Left hindlimb (tissue), 1 donor: ENCODE measurements at regions not wholly inside any gene's neighbourhood (a gene's known extent, or its start where the extent isn't known, plus 50 kb on each side); places are given as distances from the start of the nearest gene placed in this dataset.

ENCODE experiments used
- DNase-seq: peaks from one replicate; pipeline ENCODE4 v3.0.0-alpha.2; 2018

GRCh38 chr17:71461498-71462169 lies 659.2 kb upstream of the SOX9 start:
- DNase-seq = no peak

DNA sequence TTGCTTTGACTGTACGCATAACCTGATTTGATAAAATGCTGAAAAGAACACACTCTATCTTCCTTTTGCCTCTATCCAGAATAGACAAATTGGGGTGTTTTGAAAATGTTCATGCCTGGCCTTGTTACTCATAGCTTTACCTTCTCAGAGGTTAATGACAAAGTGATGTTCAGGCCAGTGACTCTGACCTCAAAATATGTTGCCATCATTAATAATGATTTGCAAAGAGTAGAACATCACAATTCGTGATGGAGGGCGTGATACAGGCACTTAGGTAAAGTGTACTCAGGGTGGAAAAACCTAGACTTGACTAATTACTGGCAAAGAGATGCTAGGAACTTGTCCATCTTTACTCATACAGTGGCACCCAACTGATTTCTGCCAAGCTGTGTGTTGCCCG lies 656.6 kb upstream of the SOX9 start:
- DNase-seq = no peak

DNA sequence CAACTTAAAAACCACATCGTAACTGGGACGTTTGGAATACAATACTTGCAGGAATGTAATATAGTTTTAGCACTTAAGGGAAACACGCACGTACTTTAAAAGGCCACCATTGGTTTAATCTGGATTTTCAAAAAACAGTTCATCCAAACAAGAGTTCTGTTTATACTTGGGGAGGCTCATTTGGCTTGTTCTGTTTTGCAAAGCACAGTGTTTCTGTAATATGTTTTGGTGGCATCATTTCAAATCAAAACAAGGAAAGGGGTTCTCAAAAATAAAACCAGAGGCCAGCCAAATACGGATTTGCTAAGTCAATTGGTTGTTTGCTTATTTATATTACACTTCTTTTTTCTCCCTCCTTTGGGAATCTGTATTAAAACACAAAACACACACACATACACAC lies 656.1 kb upstream of the SOX9 start:
- DNase-seq = no peak

- no peak for DNase-seq
These were observed 653.1 kb upstream of the SOX9 start for GRCh38 chr17:71467719-71468118.

DNA sequence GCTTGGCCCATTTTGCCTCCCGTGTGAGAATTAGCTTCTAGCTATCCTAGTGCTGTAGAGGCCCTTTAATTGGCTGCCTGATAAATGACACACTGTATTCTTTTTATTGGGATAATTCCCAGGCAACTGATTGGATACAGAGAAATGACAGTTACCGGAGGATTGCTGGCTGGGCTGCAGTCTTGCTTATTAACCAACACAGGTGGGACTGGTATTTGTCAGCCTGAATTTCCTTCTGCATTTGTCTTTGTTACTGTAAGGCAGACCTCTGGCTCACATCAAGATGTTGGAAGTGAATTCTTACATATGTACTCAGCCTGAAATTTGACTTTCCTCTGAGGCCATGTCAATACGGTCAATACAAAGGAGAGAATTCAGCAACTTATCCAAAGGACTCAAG lies 650.8 kb upstream of the SOX9 start:
- no peak for DNase-seq

- no peak for DNase-seq
These were observed 647.7 kb upstream of the SOX9 start for GRCh38 chr17:71472809-71473789.

DNA sequence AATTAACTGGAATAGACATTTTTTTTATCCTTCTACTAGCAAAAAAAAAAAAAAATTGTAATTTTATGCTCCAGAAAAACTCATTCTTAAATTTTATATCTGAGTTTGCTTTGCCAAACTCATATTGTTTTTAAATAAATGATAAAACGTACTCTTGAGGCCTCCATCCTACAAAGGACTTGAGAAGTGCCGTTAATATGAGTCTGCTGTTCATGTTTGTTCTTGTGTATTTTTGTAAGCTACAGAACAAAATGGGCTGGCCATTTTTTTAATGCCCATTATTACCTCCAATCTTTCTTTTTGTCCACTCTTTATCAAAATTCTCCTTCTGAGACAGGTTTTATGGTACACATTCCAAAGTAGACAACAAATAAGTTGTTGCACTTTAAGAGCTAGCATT lies 643.5 kb upstream of the SOX9 start:
- DNase-seq = no peak

DNA sequence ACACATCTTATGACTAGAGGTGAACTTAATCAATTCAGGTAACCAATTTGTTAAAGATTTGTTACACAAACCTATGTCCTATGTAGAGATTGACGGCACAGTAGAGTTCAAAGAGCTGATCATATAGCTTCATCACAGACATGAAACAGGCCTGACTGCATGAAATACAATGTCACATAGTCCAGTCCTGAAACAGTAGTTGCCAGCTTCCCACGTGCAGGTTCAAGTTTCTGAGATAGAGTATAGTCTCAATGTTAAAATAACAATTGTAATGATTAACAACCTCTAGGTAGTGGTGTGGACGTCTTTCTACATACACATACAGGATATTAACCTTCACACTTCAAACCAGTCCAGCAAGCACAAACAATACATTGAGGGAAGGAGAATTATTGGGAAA lies 640.7 kb upstream of the SOX9 start:
- no peak for DNase-seq

DNA sequence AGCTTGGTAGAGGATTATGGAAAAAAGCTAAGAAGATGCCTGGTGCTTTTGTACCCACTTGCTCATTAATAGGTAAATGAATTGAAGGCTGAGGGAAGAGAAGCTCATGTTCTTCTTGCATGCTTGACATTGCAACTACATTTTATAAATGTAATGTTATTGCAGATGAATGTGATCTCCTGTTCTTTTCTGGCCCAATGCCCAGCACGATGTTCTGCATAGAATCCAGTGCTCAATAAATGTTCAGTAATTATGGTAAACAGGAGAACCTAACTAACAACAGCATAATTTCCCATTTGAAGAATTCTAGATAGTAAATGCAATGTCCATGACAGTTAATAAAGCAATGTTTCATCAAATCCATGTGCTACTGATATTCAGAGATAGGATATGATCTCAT lies 638.2 kb upstream of the SOX9 start:
- DNase-seq = no peak

GRCh38 chr17:71484546-71484945 lies 636.3 kb upstream of the SOX9 start:
- no peak for DNase-seq

- no peak for DNase-seq
These were observed 635.4 kb upstream of the SOX9 start for GRCh38 chr17:71485426-71485825.

DNA sequence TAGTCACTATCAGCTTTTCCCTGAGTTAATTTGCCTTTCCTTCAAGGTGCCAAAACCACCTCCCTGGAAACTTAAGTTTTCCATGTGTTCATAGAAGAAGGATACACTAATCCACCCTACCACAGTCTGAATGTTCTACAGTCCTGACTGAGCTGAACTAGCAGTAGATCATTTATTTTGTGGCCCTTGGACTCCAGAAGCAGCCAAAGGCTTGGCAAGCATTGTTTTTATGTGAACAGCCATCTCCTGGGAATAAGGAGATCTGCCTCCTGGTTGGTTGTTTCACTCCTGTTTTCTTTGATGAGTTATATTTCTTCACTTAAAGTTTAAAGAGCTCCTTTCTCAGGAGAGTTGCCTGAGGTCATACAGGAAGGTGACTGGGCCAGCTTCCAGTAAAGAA lies 634.6 kb upstream of the SOX9 start:
- DNase-seq = no peak

- DNase-seq = no peak
These were observed 632.0 kb upstream of the SOX9 start for GRCh38 chr17:71488851-71489250.

DNA sequence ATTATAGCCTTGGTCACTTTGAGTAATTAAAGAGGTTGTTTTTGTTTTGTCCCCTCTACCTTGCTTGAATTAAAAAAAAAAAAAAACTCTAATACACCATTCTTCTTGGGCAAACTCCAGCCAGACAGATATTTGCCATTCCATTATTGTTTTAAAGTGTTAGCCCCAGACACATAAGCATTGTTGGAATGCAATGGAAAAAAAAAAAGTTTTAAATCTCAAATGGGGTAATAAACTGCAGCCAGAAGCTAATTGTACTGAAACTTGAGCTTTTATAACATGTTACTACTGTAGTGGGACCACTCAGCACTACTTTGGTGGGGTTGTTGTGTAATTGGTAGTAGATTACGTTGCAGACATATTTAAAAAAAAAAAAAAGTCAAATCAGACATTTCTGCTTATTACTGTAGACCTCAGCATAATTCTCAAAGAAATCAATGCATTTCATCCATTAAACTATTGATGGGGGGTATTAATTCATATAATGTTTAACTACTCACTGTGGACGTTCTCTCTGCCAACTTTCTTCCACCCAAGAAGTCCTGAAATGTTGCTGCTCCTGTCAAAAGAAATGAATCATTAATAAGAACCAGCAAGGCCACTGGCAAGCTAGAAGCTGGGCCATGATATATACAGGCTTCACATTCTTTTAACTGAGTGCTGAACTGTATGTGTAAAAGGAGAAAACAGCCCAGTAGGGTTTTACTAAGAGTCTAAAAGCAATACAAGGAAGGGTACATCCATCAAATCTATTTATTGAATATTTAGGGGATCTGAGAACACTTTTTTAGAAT lies 626.6 kb upstream of the SOX9 start:
- DNase-seq = no peak

DNA sequence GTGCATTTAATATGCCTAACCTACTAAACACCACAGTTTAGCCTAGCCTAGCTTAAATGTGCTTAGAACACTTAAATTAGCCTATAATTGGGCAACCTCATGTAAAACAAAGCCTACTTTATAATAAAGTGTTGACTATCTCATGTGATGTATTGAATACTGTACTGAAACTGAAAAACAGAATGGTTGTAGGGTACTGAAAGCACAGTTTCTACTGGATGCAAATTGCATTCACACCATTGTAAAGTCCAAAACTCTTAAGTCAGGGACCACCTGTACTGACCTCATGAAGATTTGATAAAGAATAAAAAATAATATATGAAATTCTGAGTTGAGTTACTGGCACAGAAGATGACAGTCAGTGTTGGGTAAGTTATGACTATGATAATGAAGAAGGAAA lies 625.4 kb upstream of the SOX9 start:
- DNase-seq = no peak

GRCh38 chr17:71496552-71496951 lies 624.3 kb upstream of the SOX9 start:
- no peak for DNase-seq

GRCh38 chr17:71500761-71501555 lies 619.9 kb upstream of the SOX9 start:
- DNase-seq = no peak

GRCh38 chr17:71501711-71502110 lies 619.1 kb upstream of the SOX9 start:
- no peak for DNase-seq

- DNase-seq = no peak
These were observed 618.4 kb upstream of the SOX9 start for GRCh38 chr17:71502443-71502842.

- DNase-seq = no peak
These were observed 616.9 kb upstream of the SOX9 start for GRCh38 chr17:71503710-71504465.

- no peak for DNase-seq
These were observed 615.6 kb upstream of the SOX9 start for GRCh38 chr17:71505200-71505599.

- DNase-seq = no peak
These were observed 614.8 kb upstream of the SOX9 start for GRCh38 chr17:71505981-71506380.
